Panc1 (cell line): ENCODE measurements at regions not wholly inside any gene's neighbourhood (a gene's known extent, or its start where the extent isn't known, plus 50 kb on each side); places are given as distances from the start of the nearest gene placed in this dataset.

Experiments used
- ATAC-seq: fragments of 200-7000 bp; cut with Tn5 transposase; 2 replicates; pipeline ENCODE4 v1.9.1; 2020; ENCODE audit warnings: mild to moderate bottlenecking, moderate library complexity
- BruUV-seq: library from RNA; stranded (reverse); fragments of 400-500 nt; replicated peaks from 2 replicates; lab custom pipeline; 2021; lab: Mats Ljungman, UMichigan
- CTCF ChIA-PET: fragments of 300-600 bp; sonication (Branson Sonifier 250); formaldehyde crosslinking; loops from one replicate; lab custom pipeline; 2022; ENCODE audit warnings: antibody characterized with exemption; lab: Charles Lee
- POLR2A ChIA-PET: fragments of 300-600 bp; sonication (Branson Sonifier 250); formaldehyde crosslinking; loops from one replicate; lab custom pipeline; 2022; ENCODE audit warnings: antibody characterized with exemption; lab: Charles Lee
- DNase-seq: peaks from one replicate; pipeline ENCODE4 v3.0.0-alpha.2; 2010; ENCODE audit warnings: low read depth, low spot score
- H3K27ac ChIP-seq: 2 replicates; pipeline ENCODE4 v1.5.1; 2011; ENCODE audit warnings: mild to moderate bottlenecking, low read length, inconsistent platforms
- H3K27me3 ChIP-seq: fragments of 200-500 bp; sonication (Bioruptor generic); 2 replicates; pipeline ENCODE4 v1.6.0; 2014; ENCODE audit warnings: low read length, inconsistent platforms; ENCODE audit not compliant: control insufficient read depth, insufficient read depth
- H3K36me3 ChIP-seq: fragments of 200-500 bp; sonication (Bioruptor generic); 2 replicates; pipeline ENCODE4 v1.5.1; 2014; ENCODE audit warnings: inconsistent platforms, mild to moderate bottlenecking, low read length, moderate library complexity; ENCODE audit not compliant: control insufficient read depth, insufficient read depth
- H3K4me1 ChIP-seq: 2 replicates; pipeline ENCODE4 v1.5.1; 2011; ENCODE audit warnings: inconsistent platforms, mild to moderate bottlenecking, low read length, moderate library complexity; ENCODE audit not compliant: control insufficient read depth, insufficient read depth
- H3K4me3 ChIP-seq, 2 experiments: 2 replicates each; pipeline ENCODE4 v1.5.1; 2011 to 2012; ENCODE audit warnings: low read depth in 2 of 2, low read length in 2 of 2, mild to moderate bottlenecking in 2 of 2, inconsistent platforms in 1 of 2, moderate library complexity in 1 of 2
- H3K9me3 ChIP-seq: fragments of 200-500 bp; sonication (Bioruptor generic); 2 replicates; pipeline ENCODE4 v1.5.1; 2014; ENCODE audit warnings: low read depth, mild to moderate bottlenecking, inconsistent platforms, low read length, moderate library complexity; ENCODE audit not compliant: control insufficient read depth, insufficient read depth
- POLR2AphosphoS5 ChIP-seq: IDR thresholded peaks from 2 replicates; pipeline ENCODE4 v1.6.1; 2012; ENCODE audit warnings: mild to moderate bottlenecking, low read depth, low read length, moderate library complexity
- REST ChIP-seq, 2 experiments: IDR thresholded peaks; 2 replicates each; pipeline ENCODE4 v1.6.1; 2011 to 2012; ENCODE audit warnings: low read depth in 2 of 2, control low read depth in 1 of 2, low read length in 1 of 2, mild to moderate bottlenecking in 1 of 2, moderate library complexity in 1 of 2; ENCODE audit not compliant: insufficient read depth in 1 of 2
- SIN3A ChIP-seq: IDR thresholded peaks from 2 replicates; pipeline ENCODE4 v1.6.1; 2012; ENCODE audit warnings: low read depth, mild to moderate bottlenecking, low read length, moderate library complexity, borderline replicate concordance; ENCODE audit not compliant: insufficient read depth
- TCF7L2 ChIP-seq: IDR thresholded peaks from 2 replicates; pipeline ENCODE4 v1.6.1; 2011; ENCODE audit warnings: mild to moderate bottlenecking, low read depth, low read length, inconsistent platforms
- in situ Hi-C: cut with HindIII; loops from 2 replicates; pipeline ENCODE4 v1.10.0; 2016; ENCODE audit warnings: low sequenced_read_pairs, low pct_unique_long_range_greater_than_20kb
- intact Hi-C: fragments of 100-400 bp; cut with micrococcal nuclease; formaldehyde crosslinking; loops from one replicate; pipeline ENCODE4 v1.10.0; 2022; ENCODE audit not compliant: unreplicated experiment
- TF ChIP-seq, protein P1 (sequence below): fragments of 450-650 bp; IDR thresholded peaks from 2 replicates; pipeline ENCODE4 v1.5.1; 2017; ENCODE audit warnings: mild to moderate bottlenecking

DNA sequence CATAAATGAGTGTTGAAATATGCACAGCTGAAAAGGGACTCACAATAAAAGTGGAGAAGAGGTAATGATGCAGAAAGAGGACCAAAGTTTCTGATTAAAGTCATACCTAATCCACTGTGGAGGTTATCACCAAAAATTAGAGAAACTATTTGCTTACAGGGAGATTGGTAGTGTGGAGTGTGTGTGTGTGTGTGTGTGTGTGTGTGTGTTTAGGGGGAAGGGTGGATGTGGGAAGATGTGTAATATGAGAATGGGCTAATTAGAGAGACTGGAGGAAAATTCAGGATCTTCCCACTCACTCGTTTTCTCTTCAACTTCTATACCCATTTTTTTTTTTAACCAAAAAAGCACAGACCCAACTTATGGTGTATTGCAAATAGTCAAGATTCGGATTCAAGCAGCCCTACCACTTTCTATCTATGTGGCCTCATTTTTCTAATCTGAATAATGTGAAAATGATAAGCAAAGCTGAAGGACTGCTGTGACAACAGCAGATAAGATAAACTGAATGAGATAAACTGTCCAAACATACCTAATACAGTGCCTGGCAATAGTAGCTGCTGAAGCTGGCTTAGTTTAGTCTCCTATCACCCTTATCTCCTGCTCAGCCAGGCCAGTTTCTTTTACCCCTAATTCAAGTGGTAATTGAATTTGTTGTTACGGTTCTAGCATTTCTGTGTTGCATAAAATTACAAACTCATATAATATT, 501.1 kb downstream of the KDM4C start:
- no peaks in the 10 kb centered on the region for H3K9me3 ChIP-seq
- H3K36me3 ChIP-seq = no peaks in the 10 kb centered on the region
- TF ChIP-seq REST (IDR thresholded peaks at IDR 0.05; ENCODE audit: insufficient read depth in 1 of 2, low read depth in 2 of 2, low read length in 1 of 2) (no peak), SIN3A (no peak), TCF7L2 (no peak), POLR2AphosphoS5 (no peak)
- TF ChIP-seq, protein P1, sequence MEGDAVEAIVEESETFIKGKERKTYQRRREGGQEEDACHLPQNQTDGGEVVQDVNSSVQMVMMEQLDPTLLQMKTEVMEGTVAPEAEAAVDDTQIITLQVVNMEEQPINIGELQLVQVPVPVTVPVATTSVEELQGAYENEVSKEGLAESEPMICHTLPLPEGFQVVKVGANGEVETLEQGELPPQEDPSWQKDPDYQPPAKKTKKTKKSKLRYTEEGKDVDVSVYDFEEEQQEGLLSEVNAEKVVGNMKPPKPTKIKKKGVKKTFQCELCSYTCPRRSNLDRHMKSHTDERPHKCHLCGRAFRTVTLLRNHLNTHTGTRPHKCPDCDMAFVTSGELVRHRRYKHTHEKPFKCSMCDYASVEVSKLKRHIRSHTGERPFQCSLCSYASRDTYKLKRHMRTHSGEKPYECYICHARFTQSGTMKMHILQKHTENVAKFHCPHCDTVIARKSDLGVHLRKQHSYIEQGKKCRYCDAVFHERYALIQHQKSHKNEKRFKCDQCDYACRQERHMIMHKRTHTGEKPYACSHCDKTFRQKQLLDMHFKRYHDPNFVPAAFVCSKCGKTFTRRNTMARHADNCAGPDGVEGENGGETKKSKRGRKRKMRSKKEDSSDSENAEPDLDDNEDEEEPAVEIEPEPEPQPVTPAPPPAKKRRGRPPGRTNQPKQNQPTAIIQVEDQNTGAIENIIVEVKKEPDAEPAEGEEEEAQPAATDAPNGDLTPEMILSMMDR = no peak
- POLR2A ChIA-PET = no interaction called here
- in situ Hi-C loops = no loop called here
- no TSS peak for BruUV-seq
- no peaks in the 10 kb centered on the region for H3K27me3 ChIP-seq
- no peak overlapping the region for H3K27ac ChIP-seq
- no peaks in the 10 kb centered on the region for H3K4me1 ChIP-seq
- ATAC-seq (no peak), DNase-seq (no peak)
- CTCF ChIA-PET = no interaction called here
- intact Hi-C loops = no loop called here
- no peak overlapping the region for H3K4me3 ChIP-seq

GRCh38 chr9:7246917-7247522, 489.2 kb downstream of the KDM4C start:
- no TSS peak for BruUV-seq
- intact Hi-C loops (no loop called here), in situ Hi-C loops (no loop called here)
- H3K27ac ChIP-seq = no peak overlapping the region
- CTCF ChIA-PET = no interaction called here
- no peaks in the 10 kb centered on the region for H3K9me3 ChIP-seq
- H3K36me3 ChIP-seq = no peaks in the 10 kb centered on the region
- no peaks in the 10 kb centered on the region for H3K4me1 ChIP-seq
- no peak for ATAC-seq
- no peak overlapping the region for H3K4me3 ChIP-seq
- TF ChIP-seq POLR2AphosphoS5 (no peak), REST (IDR thresholded peaks at IDR 0.05; ENCODE audit: insufficient read depth in 1 of 2, low read depth in 2 of 2, low read length in 1 of 2) (no peak), SIN3A (no peak), TCF7L2 (no peak)
- TF ChIP-seq, protein P1 = no peak
- POLR2A ChIA-PET = no interaction called here
- H3K27me3 ChIP-seq = no peaks in the 10 kb centered on the region
- DNase-seq = no peak
